KMS-11 (cell line): ENCODE measurements at regions not wholly inside any gene's neighbourhood (a gene's known extent, or its start where the extent isn't known, plus 50 kb on each side); places are given as distances from the start of the nearest gene placed in this dataset.

Source experiments
- H2AFZ ChIP-seq: fragments of 200-600 bp; sonication (generic); 2 replicates; pipeline ENCODE4 v1.6.1; 2016; ENCODE audit warnings: antibody characterized with exemption, mixed run types, low read depth
- H3K27ac ChIP-seq: fragments of 200-600 bp; sonication (generic); 2 replicates; pipeline ENCODE4 v1.6.1; 2016; ENCODE audit warnings: mild to moderate bottlenecking, mixed run types
- H3K27me3 ChIP-seq: fragments of 200-600 bp; sonication (generic); 2 replicates; pipeline ENCODE4 v1.6.1; 2017; ENCODE audit warnings: mild to moderate bottlenecking, low read depth, mixed run types, moderate library complexity; ENCODE audit not compliant: insufficient read depth
- H3K36me3 ChIP-seq: fragments of 200-600 bp; sonication (generic); 2 replicates; pipeline ENCODE4 v1.6.1; 2017; ENCODE audit warnings: mild to moderate bottlenecking, mixed run types; ENCODE audit not compliant: insufficient read depth
- H3K4me1 ChIP-seq: fragments of 200-600 bp; sonication (generic); 2 replicates; pipeline ENCODE4 v1.6.1; 2016; ENCODE audit warnings: mild to moderate bottlenecking, low read depth, mixed run types; ENCODE audit not compliant: poor library complexity, severe bottlenecking
- H3K4me2 ChIP-seq: fragments of 200-600 bp; sonication (generic); 2 replicates; pipeline ENCODE4 v1.7.0; 2016; ENCODE audit warnings: mild to moderate bottlenecking, mixed run types
- H3K4me3 ChIP-seq: fragments of 200-600 bp; sonication (generic); IDR thresholded peaks from 2 replicates; pipeline ENCODE4 v1.6.1; 2017; ENCODE audit warnings: low read depth, low read length, mixed read lengths; ENCODE audit not compliant: insufficient read depth
- H3K79me2 ChIP-seq: fragments of 200-600 bp; sonication (generic); 2 replicates; pipeline ENCODE4 v1.6.1; 2016; ENCODE audit warnings: low read depth, mixed run types; ENCODE audit not compliant: insufficient read depth
- H3K9ac ChIP-seq: fragments of 200-600 bp; sonication (generic); 2 replicates; pipeline ENCODE4 v1.6.1; 2016; ENCODE audit warnings: mild to moderate bottlenecking, mixed run types
- H4K20me1 ChIP-seq: fragments of 200-600 bp; sonication (generic); 2 replicates; pipeline ENCODE4 v1.6.1; 2016; ENCODE audit warnings: mild to moderate bottlenecking, mixed run types; ENCODE audit not compliant: insufficient read depth
- TF ChIP-seq, protein P1 (sequence below): fragments of 200-600 bp; sonication (generic); conservative IDR thresholded peaks from 2 replicates; pipeline ENCODE4 v1.6.1; 2017; ENCODE audit warnings: low read depth, mild to moderate bottlenecking, antibody characterized with exemption, low read length, moderate library complexity, mixed read lengths

DNA sequence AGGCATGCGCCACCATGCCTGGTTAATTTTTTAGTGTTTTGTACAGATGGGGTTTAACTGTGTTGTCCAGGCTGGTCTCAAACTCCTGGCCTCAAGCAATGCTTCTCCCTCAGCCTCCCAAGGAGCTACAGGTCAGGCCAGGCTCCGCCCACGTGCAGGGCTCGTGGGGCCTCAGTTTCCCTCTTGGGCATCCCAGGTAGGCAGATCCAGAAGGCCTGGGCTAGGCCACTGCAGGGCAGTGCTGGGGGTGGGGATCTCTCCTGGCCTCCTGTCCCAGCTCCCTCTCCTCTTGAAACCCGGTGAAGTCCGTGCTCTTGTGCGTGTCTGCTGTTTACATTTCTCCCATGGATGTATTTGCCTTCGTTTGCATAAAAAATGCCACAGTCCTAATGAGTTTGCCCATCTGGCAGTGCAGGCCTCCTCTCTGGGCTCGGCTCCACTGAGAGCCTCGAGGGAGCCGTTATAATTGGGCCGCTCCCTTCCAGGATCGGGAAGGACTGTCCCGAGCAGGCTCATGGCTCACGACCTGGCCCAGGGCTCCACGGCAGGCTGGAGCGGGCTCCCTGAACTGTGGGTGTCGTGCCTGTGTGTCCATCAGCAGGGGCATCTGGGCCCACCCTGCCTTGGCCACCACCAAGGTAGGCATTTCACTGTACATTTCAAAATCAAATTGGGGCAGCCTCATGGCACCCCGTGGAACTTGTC is 52.6 kb upstream of the RUFY1 start:
- H3K4me1 ChIP-seq = no peaks in the 10 kb centered on the region
- no peak overlapping the region for H2AFZ ChIP-seq
- H3K27me3 ChIP-seq = 0 out of 2 replicates have a peak, but pooled peaks cover 3% of the 10 kb centered on the region
- no peak overlapping the region for H3K4me3 ChIP-seq
- no peaks in the 10 kb centered on the region for H3K36me3 ChIP-seq
- TF ChIP-seq, protein P1, sequence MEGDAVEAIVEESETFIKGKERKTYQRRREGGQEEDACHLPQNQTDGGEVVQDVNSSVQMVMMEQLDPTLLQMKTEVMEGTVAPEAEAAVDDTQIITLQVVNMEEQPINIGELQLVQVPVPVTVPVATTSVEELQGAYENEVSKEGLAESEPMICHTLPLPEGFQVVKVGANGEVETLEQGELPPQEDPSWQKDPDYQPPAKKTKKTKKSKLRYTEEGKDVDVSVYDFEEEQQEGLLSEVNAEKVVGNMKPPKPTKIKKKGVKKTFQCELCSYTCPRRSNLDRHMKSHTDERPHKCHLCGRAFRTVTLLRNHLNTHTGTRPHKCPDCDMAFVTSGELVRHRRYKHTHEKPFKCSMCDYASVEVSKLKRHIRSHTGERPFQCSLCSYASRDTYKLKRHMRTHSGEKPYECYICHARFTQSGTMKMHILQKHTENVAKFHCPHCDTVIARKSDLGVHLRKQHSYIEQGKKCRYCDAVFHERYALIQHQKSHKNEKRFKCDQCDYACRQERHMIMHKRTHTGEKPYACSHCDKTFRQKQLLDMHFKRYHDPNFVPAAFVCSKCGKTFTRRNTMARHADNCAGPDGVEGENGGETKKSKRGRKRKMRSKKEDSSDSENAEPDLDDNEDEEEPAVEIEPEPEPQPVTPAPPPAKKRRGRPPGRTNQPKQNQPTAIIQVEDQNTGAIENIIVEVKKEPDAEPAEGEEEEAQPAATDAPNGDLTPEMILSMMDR = no peak
- no peak overlapping the region for H3K9ac ChIP-seq
- no peak overlapping the region for H3K27ac ChIP-seq
- H4K20me1 ChIP-seq = no peaks in the 10 kb centered on the region
- no peaks in the 10 kb centered on the region for H3K79me2 ChIP-seq
- no peak overlapping the region for H3K4me2 ChIP-seq

- Histone ChIP-seq H2AFZ (no peak overlapping the region), H3K4me3 (no peak overlapping the region), H3K79me2 (no peaks in the 10 kb centered on the region), H3K36me3 (no peaks in the 10 kb centered on the region), H3K4me2 (no peak overlapping the region), H3K9ac (no peak overlapping the region), H4K20me1 (no peaks in the 10 kb centered on the region), H3K4me1 (no peaks in the 10 kb centered on the region), H3K27me3 (peaks cover 3% of the 10 kb centered on the region; the same call in 1 of the 2 replicates), H3K27ac (no peak overlapping the region)
- TF ChIP-seq, protein P1 = no peak
Measured at GRCh38 chr5:179495906-179496455, 54.4 kb upstream of the RUFY1 start.

GRCh38 chr5:179494774-179495526 is 55.4 kb upstream of the RUFY1 start:
- no peak overlapping the region for H3K4me2 ChIP-seq
- no peak overlapping the region for H3K27ac ChIP-seq
- H3K9ac ChIP-seq = no peak overlapping the region
- H3K4me1 ChIP-seq = no peaks in the 10 kb centered on the region
- H3K27me3 ChIP-seq = peaks cover 3% of the 10 kb centered on the region; the same call in 1 of the 2 replicates
- no peaks in the 10 kb centered on the region for H3K36me3 ChIP-seq
- no peak overlapping the region for H3K4me3 ChIP-seq
- TF ChIP-seq, protein P1 = no peak
- no peak overlapping the region for H2AFZ ChIP-seq
- H4K20me1 ChIP-seq = no peaks in the 10 kb centered on the region
- H3K79me2 ChIP-seq = no peaks in the 10 kb centered on the region

DNA sequence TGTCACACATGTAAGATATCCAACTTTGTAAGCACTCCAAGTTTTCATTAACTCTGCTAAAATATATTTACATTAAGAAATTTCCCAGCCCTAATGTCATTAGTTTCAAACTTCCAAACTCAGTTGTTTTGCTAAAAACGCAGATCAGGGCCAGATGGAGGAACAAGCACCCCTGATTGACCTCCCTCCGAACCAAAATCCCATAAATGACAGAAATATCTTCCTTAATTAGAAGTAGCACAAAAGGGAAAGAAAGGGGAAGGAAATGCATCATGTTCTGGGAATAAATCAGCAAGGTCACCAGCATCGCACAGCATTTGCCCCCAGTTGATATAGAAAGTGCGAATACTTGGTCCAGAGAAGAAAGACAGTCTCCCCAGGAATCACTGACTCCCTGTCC is 61.4 kb upstream of the RUFY1 start:
- no peak overlapping the region for H3K4me3 ChIP-seq
- no peaks in the 10 kb centered on the region for H3K79me2 ChIP-seq
- H3K27ac ChIP-seq = no peak overlapping the region
- H3K4me2 ChIP-seq = no peak overlapping the region
- H3K9ac ChIP-seq = no peak overlapping the region
- no peak overlapping the region for H2AFZ ChIP-seq
- H3K36me3 ChIP-seq = no peaks in the 10 kb centered on the region
- TF ChIP-seq, protein P1 = no peak
- H3K4me1 ChIP-seq = no peaks in the 10 kb centered on the region
- H4K20me1 ChIP-seq = no peaks in the 10 kb centered on the region
- no peaks in the 10 kb centered on the region; the same call in 1 of the 2 replicates for H3K27me3 ChIP-seq
